ENCODE measurements at regions not wholly inside any gene's neighbourhood (a gene's known extent, or its start where the extent isn't known, plus 50 kb on each side); places are given as distances from the start of the nearest gene placed in this dataset.

- Histone ChIP-seq H3K4me1 (ENCODE audit: low read depth) (no peaks in the 10 kb centered on the region), H3K36me3 (ENCODE audit: low read depth) (no peaks in the 10 kb centered on the region), H3K9me3 (no peaks in the 10 kb centered on the region), H3K4me3 (no peak overlapping the region)
- TF ChIP-seq CTCF (IDR thresholded peaks at IDR 0.05) = no peak
- intact Hi-C loops (cut with DNase I, micrococcal nuclease) = no loop called here
- DNase-seq (no peak), ATAC-seq (no peak)
Measured at GRCh38 chr4:111662496-111662895, 482.8 kb upstream of the FAM241A start.

- no peak for TF ChIP-seq CTCF (IDR thresholded peaks at IDR 0.05)
- DNase-seq (no peak), ATAC-seq (no peak)
- no peak overlapping the region for H3K4me3 ChIP-seq
- H3K9me3 ChIP-seq = no peaks in the 10 kb centered on the region
- H3K4me1 ChIP-seq (ENCODE audit: low read depth) = no peaks in the 10 kb centered on the region
- H3K36me3 ChIP-seq (ENCODE audit: low read depth) = no peaks in the 10 kb centered on the region
- intact Hi-C loops (cut with DNase I, micrococcal nuclease) = no loop called here
Measured at GRCh38 chr4:111664308-111664945, 480.8 kb upstream of the FAM241A start.

- no peak for ATAC-seq
- no peaks in the 10 kb centered on the region for H3K9me3 ChIP-seq
- H3K36me3 ChIP-seq (ENCODE audit: low read depth) = no peaks in the 10 kb centered on the region
- no peak for DNase-seq
- TF ChIP-seq CTCF (IDR thresholded peaks at IDR 0.05) = no peak
- intact Hi-C loops (cut with DNase I, micrococcal nuclease) = no loop called here
- H3K4me3 ChIP-seq = no peak overlapping the region
- H3K4me1 ChIP-seq (ENCODE audit: low read depth) = no peaks in the 10 kb centered on the region
Measured at GRCh38 chr4:111666826-111667360, 478.4 kb upstream of the FAM241A start.

GRCh38 chr4:111671756-111672155 is 473.5 kb upstream of the FAM241A start:
- TF ChIP-seq CTCF (IDR thresholded peaks at IDR 0.05) = no peak
- no peak for ATAC-seq
- Histone ChIP-seq H3K4me1 (ENCODE audit: low read depth) (no peaks in the 10 kb centered on the region), H3K4me3 (no peak overlapping the region), H3K9me3 (no peaks in the 10 kb centered on the region), H3K36me3 (ENCODE audit: low read depth) (no peaks in the 10 kb centered on the region)
- intact Hi-C loops (cut with DNase I, micrococcal nuclease) = no loop called here
- DNase-seq = no peak

- no peak for ATAC-seq
- no peaks in the 10 kb centered on the region for H3K9me3 ChIP-seq
- H3K4me1 ChIP-seq (ENCODE audit: low read depth) = no peaks in the 10 kb centered on the region
- no peak overlapping the region for H3K4me3 ChIP-seq
- no peaks in the 10 kb centered on the region for H3K36me3 ChIP-seq (ENCODE audit: low read depth)
- intact Hi-C loops (cut with DNase I, micrococcal nuclease) = no loop called here
- no peak for DNase-seq
- no peak for TF ChIP-seq CTCF (IDR thresholded peaks at IDR 0.05)
Measured at GRCh38 chr4:111675746-111676145, 469.5 kb upstream of the FAM241A start.

- intact Hi-C loops (cut with DNase I, micrococcal nuclease) = no loop called here
- H3K9me3 ChIP-seq = no peaks in the 10 kb centered on the region
- no peak for TF ChIP-seq CTCF (IDR thresholded peaks at IDR 0.05)
- H3K36me3 ChIP-seq (ENCODE audit: low read depth) = no peaks in the 10 kb centered on the region
- ATAC-seq = no peak
- H3K4me1 ChIP-seq (ENCODE audit: low read depth) = no peaks in the 10 kb centered on the region
- no peak overlapping the region for H3K4me3 ChIP-seq
- no peak for DNase-seq
Measured at GRCh38 chr4:111676533-111676932, 468.7 kb upstream of the FAM241A start.

Data from mucosa of descending colon (tissue), 3 donors.